H1 (cell line): ENCODE measurements at regions not wholly inside any gene's neighbourhood (a gene's known extent, or its start where the extent isn't known, plus 50 kb on each side); places are given as distances from the start of the nearest gene placed in this dataset.

Experiments
- JUN ChIP-seq: IDR thresholded peaks from 2 replicates; pipeline ENCODE4 v1.6.1; 2011; ENCODE audit warnings: low read depth, mild to moderate bottlenecking, improper control_type of control experiment, low read length
- MAX ChIP-seq: IDR thresholded peaks from 2 replicates; pipeline ENCODE4 v1.6.1; 2012; ENCODE audit warnings: inconsistent platforms
- NANOG ChIP-seq: IDR thresholded peaks from 2 replicates; pipeline ENCODE4 v1.6.1; 2011; ENCODE audit warnings: low read length, low read depth, mild to moderate bottlenecking, inconsistent platforms; ENCODE audit not compliant: insufficient read depth, poor library complexity, severe bottlenecking
- POLR2A ChIP-seq, 2 experiments: IDR thresholded peaks; 1 replicate in 1 of 2; 2 replicates in 1 of 2; pipeline ENCODE4 v1.6.1; 2011; ENCODE audit warnings: low read depth in 2 of 2, low read length in 2 of 2, mild to moderate bottlenecking in 2 of 2; ENCODE audit errors: control extremely low read depth in 1 of 2
- RNF2 ChIP-seq: fragments of 200-900, 300-1000 bp; sonication (generic); IDR thresholded peaks from 2 replicates; pipeline ENCODE4 v1.7.1; 2016; ENCODE audit warnings: borderline replicate concordance, low read depth, mild to moderate bottlenecking, antibody characterized with exemption, low read length; ENCODE audit not compliant: poor library complexity, severe bottlenecking; ENCODE audit errors: missing control alignments
- TAF7 ChIP-seq: optimal IDR thresholded peaks from 2 replicates; pipeline ENCODE3; 2011; ENCODE audit warnings: low read depth, mild to moderate bottlenecking, inconsistent platforms, low read length, moderate library complexity, borderline replicate concordance
- TBP ChIP-seq: IDR thresholded peaks from 2 replicates; pipeline ENCODE4 v1.6.1; 2011; ENCODE audit warnings: low read depth, low read length, improper control_type of control experiment
- TCF12 ChIP-seq: IDR thresholded peaks from 2 replicates; pipeline ENCODE4 v1.6.1; 2011; ENCODE audit warnings: low read depth, mild to moderate bottlenecking, low read length

- TF ChIP-seq MAX: no peak
- no peak for TF ChIP-seq NANOG
- no peak for TF ChIP-seq POLR2A (IDR thresholded peaks at IDR 0.05; ENCODE audit: control extremely low read depth in 1 of 2, low read depth in 2 of 2, low read length in 2 of 2)
- TF ChIP-seq RNF2: no peak
- no peak for TF ChIP-seq JUN
- TF ChIP-seq TAF7: no peak
- TF ChIP-seq TBP: no peak
- no peak for TF ChIP-seq TCF12
- TF ChIP-seq, all 59 proteins: peak for 0
Measured at GRCh38 chr13:50650592-50651504, 192.6 kb downstream of the DLEU7 start (continued).
